H1 (cell line): ENCODE measurements at regions not wholly inside any gene's neighbourhood (a gene's known extent, or its start where the extent isn't known, plus 50 kb on each side); places are given as distances from the start of the nearest gene placed in this dataset.

Experiments
- CHD2 ChIP-seq: IDR thresholded peaks from 2 replicates; pipeline ENCODE4 v1.6.1; 2012; ENCODE audit warnings: low read length, improper control_type of control experiment
- EZH2 ChIP-seq: fragments of 200-600 bp; sonication (generic); IDR thresholded peaks from 2 replicates; pipeline ENCODE4 v1.7.1; 2012; ENCODE audit warnings: low read depth, mild to moderate bottlenecking, moderate library complexity, low read length, inconsistent platforms; ENCODE audit not compliant: severe bottlenecking
- POLR2AphosphoS5 ChIP-seq: IDR thresholded peaks from 2 replicates; pipeline ENCODE4 v1.6.1; 2011; ENCODE audit warnings: low read depth, low read length
- SRF ChIP-seq: IDR thresholded peaks from 2 replicates; pipeline ENCODE4 v1.6.1; 2011; ENCODE audit warnings: mild to moderate bottlenecking, low read depth, low read length, moderate library complexity
- TF ChIP-seq, protein P1 (sequence below), 3 experiments: IDR thresholded peaks; 1 replicate in 2 of 3; 2 replicates in 1 of 3; pipeline versions ENCODE4 v1.5.1 to v1.6.1; 2011; ENCODE audit warnings: low read length in 3 of 3, mild to moderate bottlenecking in 3 of 3, inconsistent platforms in 2 of 3, low read depth in 1 of 3, moderate library complexity in 1 of 3; ENCODE audit not compliant: insufficient read depth in 1 of 3; ENCODE audit errors: control extremely low read depth in 1 of 3
- TF ChIP-seq, protein P2 (sequence below): IDR thresholded peaks from 2 replicates; pipeline ENCODE4 v1.6.1; 2012; ENCODE audit warnings: low read length, inconsistent platforms

DNA sequence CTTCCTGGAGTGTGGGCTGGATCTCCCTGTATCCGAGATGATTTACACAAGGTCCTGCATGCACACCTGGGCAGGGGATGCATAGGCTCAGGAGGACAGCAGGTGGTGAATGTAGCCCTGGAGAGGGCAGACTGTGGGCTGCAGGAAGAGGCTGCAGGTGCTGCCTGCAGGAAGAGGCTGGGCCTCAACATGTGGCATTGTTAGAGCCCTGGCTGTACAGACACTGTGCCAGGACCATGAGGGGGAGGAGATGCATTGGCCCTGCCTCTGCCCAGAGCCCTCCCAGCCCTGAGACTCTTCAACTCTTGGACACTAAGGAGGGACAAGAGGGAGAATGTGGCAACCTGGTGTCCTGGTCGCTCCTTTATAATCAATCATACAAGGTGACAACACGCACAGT, 392.8 kb downstream of the TNS1 start:
- TF ChIP-seq SRF (no peak), EZH2 (no peak), CHD2 (no peak), POLR2AphosphoS5 (no peak)
- TF ChIP-seq, protein P1, sequence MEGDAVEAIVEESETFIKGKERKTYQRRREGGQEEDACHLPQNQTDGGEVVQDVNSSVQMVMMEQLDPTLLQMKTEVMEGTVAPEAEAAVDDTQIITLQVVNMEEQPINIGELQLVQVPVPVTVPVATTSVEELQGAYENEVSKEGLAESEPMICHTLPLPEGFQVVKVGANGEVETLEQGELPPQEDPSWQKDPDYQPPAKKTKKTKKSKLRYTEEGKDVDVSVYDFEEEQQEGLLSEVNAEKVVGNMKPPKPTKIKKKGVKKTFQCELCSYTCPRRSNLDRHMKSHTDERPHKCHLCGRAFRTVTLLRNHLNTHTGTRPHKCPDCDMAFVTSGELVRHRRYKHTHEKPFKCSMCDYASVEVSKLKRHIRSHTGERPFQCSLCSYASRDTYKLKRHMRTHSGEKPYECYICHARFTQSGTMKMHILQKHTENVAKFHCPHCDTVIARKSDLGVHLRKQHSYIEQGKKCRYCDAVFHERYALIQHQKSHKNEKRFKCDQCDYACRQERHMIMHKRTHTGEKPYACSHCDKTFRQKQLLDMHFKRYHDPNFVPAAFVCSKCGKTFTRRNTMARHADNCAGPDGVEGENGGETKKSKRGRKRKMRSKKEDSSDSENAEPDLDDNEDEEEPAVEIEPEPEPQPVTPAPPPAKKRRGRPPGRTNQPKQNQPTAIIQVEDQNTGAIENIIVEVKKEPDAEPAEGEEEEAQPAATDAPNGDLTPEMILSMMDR (IDR thresholded peaks at IDR 0.05; ENCODE audit: control extremely low read depth in 1 of 3, insufficient read depth in 1 of 3, low read depth in 1 of 3, low read length in 3 of 3), result no peak
- TF ChIP-seq, protein P2, sequence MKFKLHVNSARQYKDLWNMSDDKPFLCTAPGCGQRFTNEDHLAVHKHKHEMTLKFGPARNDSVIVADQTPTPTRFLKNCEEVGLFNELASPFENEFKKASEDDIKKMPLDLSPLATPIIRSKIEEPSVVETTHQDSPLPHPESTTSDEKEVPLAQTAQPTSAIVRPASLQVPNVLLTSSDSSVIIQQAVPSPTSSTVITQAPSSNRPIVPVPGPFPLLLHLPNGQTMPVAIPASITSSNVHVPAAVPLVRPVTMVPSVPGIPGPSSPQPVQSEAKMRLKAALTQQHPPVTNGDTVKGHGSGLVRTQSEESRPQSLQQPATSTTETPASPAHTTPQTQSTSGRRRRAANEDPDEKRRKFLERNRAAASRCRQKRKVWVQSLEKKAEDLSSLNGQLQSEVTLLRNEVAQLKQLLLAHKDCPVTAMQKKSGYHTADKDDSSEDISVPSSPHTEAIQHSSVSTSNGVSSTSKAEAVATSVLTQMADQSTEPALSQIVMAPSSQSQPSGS, result no peak
